CD4-positive, alpha-beta T cell treated with Interleukin-17A for 4 hours (primary cell): ENCODE measurements at regions not wholly inside any gene's neighbourhood (a gene's known extent, or its start where the extent isn't known, plus 50 kb on each side); places are given as distances from the start of the nearest gene placed in this dataset.

ENCODE experiments used
- DNase-seq: peaks from one replicate; pipeline ENCODE4 v3.0.0-alpha.2; 2020; ENCODE audit warnings: mixed read lengths

DNA sequence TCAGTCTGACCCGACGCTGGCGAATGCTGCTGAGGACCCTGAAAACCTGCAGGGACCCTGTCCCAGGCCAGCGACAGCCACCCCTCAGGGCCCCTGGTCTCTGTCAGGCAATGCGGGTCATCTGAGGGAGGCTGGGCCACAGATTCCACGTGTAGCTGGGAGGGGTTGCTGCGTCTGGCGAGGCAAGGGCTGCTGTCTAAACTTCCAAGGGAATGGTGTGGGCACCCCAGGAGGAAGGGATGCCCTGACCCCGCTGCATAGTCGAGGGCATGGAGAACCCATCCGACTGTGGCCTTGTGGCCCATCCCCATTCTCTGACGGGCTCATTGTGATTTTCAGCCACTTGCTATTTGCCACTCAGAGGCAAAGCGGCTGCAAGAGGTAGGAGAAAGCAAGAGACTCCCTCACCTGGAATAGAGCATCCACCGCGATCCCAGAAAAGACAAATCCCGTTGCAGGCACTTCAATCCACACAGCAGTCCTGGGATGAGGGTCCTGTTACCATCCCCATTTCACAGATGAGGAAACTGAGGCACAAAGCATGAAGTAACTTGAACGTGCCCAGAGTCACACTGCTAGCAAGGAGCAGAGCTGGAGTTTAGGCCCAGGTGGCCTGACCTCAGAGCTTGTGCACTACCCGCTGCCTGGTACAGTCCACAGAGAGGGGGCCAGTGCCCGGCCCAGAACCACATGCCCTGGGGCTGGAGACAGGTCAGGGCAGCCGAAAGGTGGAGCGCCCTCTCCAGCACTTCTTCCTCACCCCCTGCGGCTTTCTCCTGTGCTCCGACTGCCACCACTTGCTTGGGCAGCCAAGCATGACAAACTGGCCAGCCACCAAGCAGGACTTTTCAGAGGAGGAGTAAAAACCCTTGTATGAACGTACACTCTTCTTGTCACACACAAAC is 163.8 kb upstream of the KLF14 start:
- no peak for DNase-seq

DNA sequence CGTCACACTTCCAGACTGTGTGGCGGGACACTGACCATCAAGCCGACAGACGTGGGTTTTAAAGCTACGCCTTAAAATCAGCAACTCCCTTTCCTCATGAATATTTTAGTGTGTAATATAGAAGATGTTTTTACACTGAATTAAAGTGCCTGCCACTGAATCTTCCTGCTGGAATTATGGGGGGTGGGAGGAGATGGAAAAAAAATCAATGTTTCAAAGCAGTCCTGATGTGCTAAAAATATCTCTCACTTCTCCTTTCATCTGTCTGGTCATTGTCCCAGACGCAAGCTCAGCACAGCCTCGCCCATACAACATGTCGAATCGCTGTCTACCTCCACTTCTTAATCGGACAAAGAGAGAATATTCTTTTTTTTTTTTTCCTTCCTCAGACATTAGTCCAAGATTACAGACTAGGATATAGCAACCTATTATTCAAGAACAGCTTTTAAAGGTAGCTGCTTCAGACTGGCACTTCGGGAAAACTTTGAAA is 165.1 kb upstream of the KLF14 start:
- DNase-seq, result no peak

DNA sequence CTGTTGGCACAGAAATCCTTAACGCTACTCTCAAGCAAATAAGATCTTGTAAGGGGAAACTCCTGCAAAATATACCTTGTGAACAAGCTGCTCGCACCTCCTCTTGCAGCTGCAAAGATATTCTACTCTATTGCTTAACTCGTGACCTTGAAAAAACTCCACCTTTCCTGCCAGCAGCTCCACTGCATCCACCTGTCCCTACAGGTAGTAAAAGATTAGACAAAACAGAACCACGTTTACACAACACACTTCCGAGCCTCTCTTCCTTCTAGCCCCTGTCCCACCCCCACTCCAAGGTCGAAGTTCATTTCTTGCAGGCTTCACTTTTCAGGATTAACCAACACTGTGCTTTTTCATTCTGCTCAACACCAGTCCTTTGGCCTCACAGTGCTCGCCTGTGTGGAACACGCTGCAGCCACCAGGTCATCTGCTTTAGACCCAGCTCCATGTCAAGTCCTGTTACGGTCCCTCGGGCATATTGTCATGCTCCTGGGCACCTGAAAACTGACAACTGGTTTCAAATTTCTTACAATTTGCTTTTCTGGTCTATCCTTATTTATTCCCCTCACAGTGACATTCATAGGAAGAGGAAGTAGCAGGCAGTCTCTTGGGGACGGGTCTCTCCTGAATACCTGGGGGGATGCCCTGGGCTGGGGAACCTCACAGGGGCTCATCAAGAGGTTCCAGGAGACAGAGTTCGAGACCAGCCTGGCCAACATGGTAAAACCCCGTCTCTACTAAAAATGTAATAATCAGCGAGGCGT is 165.8 kb upstream of the KLF14 start:
- no peak for DNase-seq

DNA sequence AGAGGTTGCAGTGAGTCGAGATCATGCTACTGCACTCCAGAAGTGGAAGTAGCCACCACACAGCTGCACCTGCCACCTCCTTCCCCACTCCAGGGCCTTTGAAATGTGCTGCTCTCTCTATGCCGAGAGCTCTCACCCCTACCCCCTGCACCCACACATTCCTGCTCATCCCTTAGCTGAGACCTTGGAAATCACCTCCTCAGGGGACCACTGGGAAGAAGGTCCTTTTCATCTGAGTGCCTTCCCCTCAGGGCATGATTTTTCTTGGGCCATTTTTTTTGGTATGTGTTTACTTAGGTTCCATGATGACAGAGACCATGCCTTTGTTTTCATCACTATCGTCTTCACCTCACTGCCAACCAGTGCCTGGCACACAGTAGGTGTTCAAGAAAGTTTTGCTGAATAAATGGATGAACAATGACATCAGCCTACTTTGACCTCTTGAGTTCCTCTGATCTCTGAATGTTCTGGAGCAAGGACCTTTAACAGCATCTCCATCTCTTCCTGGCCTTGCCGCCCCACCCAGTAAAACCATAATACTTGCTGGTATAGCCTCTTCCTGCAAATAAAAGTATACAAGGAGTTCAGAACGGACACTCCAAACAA is 166.6 kb upstream of the KLF14 start:
- no peak for DNase-seq

DNA sequence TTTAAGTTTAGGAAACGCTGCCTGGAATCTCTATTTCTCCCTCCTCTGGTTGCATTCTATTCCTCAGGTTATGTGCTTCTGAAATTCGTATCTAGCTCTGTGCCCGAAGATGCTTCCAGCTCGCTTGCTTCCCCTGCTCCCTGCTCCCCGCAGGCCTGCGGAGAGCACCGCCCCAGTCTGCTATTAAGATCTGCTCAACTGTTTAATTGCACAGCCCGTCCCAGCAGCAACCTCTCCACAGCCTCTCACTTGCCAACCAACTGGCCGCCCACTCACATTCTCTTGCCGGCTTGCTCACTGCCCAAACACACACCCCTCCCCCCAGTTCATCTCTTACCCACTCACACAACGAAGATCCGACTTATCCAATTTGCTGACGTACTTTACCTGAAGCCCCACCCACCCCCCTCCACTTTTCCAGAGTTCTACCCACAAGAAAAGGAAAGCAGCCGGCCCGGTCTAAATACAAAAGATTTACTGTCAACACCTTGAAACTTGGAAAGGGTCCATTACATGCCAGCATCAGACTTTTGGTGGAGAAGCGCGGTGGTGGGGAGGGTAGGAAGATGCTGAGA is 167.3 kb upstream of the KLF14 start:
- DNase-seq, result no peak

DNA sequence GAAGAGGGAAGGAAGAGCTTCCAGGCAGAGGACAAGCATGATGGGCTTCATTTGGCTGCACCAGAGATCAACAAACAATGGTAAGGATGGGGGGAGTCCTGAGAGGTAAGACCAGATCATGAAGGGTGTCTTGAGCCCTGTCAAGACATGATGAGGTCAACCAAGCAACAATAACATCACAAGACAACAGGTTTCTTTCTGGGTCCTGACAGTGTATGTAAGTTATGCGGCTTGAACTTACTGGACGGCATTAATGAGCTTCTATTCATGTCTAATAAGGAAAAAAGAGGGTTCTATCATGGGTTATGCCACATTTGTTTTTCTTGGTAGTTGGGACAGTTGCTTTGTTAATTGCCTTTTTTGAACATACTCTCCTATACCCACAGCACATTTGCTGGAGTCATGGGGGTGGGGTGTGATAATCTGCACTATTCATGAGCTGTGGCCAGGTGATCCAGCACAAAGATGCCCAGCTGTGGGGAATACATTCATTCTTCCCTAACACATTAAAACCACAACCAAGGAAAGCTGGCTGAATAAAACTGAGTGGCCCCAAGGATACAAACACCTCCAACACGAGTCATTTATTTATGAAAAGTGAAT is 168.8 kb upstream of the KLF14 start:
- DNase-seq, result no peak

DNA sequence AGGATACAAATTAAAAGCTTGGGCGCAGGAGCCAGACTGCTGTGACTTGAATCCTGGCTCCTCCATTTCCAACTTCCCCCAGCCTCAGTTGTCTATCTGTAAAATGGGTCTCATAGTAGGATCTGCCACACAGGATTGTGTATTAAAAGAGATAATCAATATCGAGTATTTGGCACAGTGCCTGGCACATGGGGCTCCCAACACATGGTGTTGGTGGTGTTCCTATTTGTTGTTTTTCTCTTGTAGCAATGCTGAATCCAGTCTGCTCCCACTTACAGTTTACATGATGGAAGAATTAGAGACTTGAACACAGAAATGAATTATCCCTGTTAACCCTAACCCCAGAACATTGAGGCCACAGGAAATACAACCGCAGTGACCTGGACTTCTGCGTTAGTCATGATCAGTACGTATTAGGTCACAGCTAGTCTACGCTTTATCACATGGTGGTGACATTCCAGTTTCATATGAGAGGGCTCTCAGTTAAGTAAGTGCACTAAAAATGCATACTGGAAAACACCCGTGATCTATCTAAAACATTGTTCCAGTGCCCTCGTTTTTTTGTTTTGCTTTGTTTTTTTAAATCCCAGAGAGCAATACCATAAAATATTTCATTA is 169.5 kb upstream of the KLF14 start:
- DNase-seq, result no peak

DNA sequence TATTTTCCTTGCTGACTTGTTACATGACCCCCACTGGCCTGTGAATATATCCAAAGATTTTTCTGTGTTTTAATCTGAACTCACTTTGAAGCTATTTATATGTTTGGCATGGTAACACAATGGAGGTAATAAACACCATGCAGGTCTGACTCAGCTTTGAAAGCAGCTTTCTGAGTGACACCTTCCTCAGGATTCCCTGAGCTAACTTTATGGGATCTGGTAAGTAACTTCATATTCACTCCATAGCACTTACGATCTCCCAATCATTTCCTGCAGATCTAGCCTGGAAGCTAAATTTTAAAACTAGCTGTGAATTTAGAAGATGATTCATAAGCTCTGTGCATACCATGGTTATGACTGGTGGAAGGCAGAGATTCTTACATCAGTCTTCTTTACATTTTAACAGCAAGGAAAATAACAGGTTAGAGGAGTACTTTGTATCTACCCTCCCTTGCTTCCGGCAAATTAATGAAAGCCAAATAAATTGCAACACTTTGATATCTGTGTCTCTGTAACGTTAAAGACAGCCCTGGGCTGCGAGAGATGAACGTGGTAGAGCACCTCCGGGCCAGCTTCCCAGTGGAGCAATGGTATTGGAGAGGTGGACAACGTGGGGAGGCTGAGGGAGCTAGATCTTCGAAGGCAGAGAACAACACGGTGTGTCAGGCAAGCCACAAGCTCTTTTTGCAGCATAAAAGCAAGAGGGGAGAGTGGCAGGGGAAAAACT is 170.2 kb upstream of the KLF14 start:
- no peak for DNase-seq

DNA sequence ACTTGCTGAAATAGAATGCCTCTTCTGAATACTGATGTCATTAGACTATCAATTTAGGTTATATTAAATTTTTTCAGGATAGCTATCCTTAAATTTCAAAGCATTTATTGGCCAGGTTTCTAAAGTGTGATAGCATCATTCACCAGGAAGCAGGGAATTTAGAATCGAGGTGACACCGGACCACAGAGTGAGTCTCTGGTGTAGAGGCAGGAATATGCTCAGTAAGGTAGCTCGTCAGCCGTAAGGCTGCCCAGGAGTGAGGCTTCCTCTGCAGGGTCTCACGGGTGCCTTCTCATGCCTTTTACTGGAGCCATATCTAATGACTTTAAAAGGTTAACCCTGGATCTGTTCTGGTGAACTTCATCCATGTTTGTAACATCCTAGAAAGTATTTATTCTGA is 170.8 kb upstream of the KLF14 start:
- DNase-seq, result no peak

DNA sequence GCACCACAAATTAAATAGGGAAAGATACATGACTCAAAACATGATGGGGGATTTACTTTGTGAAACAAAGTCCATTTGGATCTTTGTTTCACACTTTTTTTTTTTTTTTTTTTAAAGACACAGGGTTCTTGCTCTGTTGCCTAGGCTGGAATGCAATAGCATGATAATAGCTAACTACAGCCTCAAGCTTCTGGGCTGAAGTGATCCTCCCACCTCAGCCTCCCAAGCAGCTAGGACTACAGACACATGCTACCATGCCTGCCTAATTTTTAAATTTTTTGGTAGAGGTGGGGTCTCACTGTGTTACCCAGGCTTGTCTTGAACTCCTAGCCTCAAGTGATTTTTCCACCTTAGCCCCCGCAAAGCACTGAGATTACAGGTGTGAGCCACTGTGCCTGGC is 172.6 kb upstream of the KLF14 start:
- DNase-seq, result no peak

DNA sequence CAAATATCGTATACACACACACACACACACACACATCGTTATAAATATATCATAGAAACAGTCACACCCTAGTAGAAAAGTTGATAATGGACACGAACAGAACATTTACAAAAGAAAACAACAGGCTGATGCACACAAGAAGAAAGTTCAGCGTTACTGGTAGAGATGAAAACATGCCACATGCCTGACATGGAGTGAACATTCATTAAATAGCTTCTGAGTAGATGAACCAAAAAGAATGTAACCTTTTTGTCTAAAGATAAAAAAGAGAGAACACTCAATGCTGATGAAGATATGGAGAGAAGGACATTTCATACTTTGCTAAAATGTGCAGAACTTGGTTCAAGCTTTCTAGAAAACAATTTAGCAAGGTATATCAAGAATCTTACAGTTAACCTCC is 173.4 kb upstream of the KLF14 start:
- DNase-seq, result no peak

DNA sequence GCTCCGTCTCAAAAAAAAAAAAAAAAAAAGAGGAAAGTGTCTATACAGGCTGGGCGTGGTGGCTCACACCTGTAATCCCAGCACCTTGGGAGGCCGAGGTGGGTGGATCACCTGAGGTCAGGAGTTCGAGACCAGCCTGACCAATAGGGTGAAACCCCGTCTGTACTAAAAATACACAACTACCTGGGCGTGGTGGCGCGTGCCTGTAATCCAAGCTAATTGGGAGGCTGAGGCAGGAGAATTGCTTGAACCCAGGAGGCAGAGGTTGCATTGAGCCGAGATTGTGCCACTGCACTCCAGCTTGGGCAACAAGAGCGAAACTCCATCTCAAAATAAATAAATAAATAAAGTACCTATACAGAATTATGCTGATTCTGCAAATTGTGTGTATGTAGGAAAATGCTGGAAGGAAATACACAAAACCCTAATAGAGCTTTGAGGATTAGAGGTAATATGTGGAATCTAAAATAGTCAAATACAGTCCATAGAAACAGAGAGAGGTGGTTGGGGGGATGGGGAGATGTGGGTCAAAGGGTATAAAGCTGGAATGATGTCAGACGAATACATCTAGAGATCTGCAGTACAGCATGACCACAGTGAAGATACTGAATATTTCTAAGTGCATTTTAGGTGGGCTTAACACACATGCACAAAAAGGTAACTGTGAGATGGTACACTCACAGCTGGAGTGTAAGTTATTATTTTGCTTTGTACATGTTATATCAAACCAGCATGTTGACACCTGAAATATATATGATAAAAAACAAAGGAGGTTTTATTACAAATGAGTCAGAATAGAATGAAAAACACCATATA is 174.5 kb upstream of the KLF14 start:
- no peak for DNase-seq

DNA sequence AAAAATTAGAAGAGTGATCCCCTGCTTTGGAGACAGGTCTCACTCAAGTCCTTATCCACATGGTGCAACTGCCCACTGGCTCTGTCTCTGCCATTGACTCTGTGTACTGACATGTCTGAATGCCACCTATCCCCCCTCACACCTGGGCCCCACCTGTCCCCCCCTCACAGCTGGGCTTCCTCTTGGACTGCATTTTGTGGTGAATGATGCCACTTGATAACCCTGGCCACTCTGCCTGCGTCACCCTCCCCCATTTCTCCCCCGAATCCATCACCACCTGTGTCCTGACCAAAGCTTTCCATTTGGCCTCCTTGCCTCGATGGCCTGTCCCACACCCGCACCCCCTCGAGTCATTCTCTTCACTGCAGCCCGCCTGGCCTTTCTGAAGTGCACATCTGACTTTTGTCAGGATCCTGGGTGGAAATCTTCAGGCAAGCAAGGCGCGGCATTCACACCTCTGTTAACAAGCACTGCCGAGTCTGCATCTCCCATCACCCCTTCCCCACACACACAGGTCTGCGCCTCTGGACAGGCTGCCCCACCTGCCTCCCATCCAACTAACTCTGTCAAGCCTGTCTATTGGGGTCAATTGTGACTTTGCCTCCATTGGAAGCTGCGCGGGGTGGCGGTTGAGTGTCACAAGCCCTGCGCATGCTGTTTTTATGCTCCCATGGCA is 175.3 kb upstream of the KLF14 start:
- DNase-seq, result no peak

DNA sequence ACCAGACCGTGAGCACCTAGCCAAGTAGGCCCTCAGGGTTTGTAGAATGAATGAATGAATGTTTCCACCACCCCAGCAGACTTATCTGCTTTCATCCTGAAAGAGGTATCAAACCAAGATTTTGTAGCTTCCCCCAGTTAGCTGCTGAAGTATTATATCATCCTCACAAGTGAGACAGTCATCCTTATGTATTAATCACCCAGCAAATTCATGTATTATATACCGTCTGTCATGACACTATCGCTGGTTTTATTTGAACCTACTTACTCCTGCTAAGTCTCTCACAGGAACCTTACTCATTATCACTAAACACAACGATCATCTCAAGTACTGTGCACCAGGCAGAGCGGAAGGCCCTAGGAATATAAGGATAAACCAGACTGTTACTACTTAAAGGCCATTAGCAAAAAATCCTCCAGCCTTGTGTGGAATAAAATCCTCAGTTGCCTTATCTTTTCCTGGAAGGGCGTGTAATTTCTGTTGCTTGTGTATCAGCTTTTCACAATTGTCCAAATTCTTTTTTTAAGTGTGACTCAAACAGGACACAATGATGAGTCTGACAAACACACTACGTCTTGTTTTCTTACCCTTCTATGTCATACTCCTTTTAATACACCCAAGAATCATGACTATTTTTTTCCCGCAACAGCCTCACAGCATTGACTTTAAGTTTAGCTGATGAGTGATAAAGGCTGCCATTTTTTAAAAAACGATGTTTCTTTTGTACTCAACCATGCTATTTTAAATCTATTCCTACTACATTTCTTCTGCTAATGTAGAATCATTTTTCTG is 176.1 kb upstream of the KLF14 start:
- no peak for DNase-seq

DNA sequence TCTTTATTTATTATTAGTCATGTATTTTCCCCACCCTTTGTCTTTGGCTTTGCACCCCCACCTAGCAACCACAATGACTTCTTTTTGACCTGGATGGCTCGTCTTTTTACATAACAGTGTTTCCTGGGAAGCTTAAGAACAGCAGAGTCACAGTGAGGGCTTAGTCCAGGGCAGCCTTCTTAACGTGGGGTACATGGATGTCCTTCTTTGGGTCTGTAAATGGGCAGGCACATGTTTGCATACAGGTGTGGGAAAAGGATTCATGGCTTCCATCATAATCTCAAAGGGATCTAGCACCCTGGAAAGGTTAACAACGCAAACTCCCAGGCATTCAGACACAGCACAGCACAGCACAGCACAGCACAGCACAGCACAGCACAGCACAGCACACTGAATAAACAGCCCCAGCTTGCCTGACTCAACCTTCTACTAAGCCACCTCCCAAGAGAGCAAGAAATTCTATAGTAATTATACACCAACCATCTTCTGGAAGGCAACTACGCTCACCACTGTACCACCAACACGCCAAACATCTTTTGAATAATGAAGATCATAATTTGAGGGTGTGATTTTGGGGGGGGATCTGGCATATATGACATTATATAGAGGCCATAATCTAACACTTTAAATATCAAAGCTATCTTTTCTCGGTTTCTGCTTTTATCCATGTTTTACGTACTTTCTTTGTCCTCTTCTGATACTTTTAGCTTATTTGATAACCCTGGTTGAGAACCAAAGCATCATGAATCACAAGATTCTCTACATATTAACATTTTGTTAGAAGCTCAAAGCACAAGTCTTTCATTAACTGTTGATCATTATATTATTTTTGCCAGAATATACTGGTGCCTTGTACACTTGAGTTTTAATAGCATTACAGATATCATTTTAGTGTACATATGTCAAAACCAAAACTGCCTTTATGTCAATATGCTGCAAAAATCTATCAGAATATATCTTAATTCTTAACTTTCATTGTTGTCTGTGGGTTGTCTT is 177.2 kb upstream of the KLF14 start:
- no peak for DNase-seq

DNA sequence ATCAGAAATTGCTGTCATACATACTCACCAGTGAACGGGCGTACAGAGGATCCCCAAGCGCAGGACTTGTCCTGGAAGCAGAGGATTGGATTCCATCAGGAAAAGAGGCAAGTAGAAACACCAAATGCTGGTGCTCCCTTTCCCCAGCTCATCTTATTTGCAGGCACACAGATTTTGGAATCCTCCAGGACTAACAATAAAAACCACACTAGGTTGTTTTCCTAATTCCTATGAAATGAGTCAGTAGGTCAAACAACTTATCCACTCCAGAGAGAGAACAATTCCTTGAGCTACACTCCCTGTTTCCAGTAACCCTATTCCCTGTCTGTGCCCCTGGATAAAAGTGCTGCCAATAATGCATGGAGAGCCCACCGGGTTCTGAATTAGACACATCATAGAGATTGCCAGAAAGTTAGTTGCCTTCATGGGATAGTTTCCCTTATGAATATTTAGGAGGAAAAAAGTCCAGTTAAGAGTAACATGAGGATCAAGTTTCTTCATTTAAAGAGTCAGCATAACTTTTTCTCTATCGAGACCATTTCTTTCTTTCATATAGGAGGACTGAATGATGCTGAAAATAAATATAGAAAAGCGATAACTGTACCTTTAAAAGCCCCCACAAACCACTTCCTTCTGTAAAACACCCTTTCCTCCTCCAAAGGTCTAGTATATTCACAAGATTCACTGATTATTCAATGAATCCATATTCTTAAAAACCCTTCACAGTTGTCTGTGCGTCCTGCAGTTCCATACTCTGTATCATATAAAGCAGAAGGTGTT is 178.3 kb upstream of the KLF14 start:
- DNase-seq, result no peak
